T-cell (primary cell): ENCODE measurements at regions not wholly inside any gene's neighbourhood (a gene's known extent, or its start where the extent isn't known, plus 50 kb on each side); places are given as distances from the start of the nearest gene placed in this dataset.
A peak's percentile ranks its signal among the peaks of the same experiment; 100 is the strongest.

Experiments used
- ATAC-seq, 4 experiments: fragments of 200-7000 bp in 3 of 4; fragments of 150-1000 bp in 1 of 4; cut with Tn5 transposase; replicated peaks in 1 of 4; 1 replicate in 3 of 4; 2 replicates in 1 of 4; pipeline ENCODE4 v1.10.0; 2021; ENCODE audit warnings: moderate library complexity in 3 of 4, mild to moderate bottlenecking in 2 of 4, moderate number of reproducible peaks in 1 of 4
- CTCF ChIA-PET, 2 donors: fragments of 300-600 bp; sonication (Branson Sonifier 250); formaldehyde crosslinking; loops; one replicate each; lab custom pipeline; 2022; ENCODE audit warnings: antibody characterized with exemption in 2 of 2; lab: Charles Lee
- POLR2A ChIA-PET, 2 donors: fragments of 300-600 bp; sonication (Branson Sonifier 250); formaldehyde crosslinking; loops; one replicate each; lab custom pipeline; 2022; ENCODE audit warnings: antibody characterized with exemption in 2 of 2; lab: Charles Lee
- DNase-seq, 35 experiments: peaks; one replicate each; pipeline versions ENCODE4 v3.0.0 to v3.0.0-alpha.2; 2013 to 2023
- H3K27ac ChIP-seq: one replicate; pipeline ENCODE4 v1.5.1; 2013; ENCODE audit warnings: low read length
- H3K27me3 ChIP-seq, 2 experiments: replicated peaks in 1 of 2; 1 replicate in 1 of 2; 2 replicates in 1 of 2; pipeline versions ENCODE4 v1.6.1 to v1.7.0; 2013; ENCODE audit warnings: low read length in 1 of 2, mixed read lengths in 1 of 2; ENCODE audit not compliant: control insufficient read depth in 2 of 2, insufficient read depth in 2 of 2; ENCODE audit errors: extremely low read depth in 1 of 2
- H3K36me3 ChIP-seq, 2 donors: 1 replicate in 1 of 2; 2 replicates in 1 of 2; pipeline versions ENCODE4 v1.6.1 to v1.7.0; 2013; ENCODE audit warnings: low read length in 1 of 2; ENCODE audit not compliant: control insufficient read depth in 2 of 2, insufficient read depth in 1 of 2; ENCODE audit errors: extremely low read depth in 1 of 2
- H3K4me1 ChIP-seq, 2 experiments: 1 replicate in 1 of 2; 2 replicates in 1 of 2; pipeline versions ENCODE4 v1.6.1 to v1.7.0; 2013; ENCODE audit warnings: low read length in 2 of 2, mixed read lengths in 1 of 2; ENCODE audit not compliant: insufficient read depth in 2 of 2, control insufficient read depth in 1 of 2; ENCODE audit errors: extremely low read depth in 1 of 2
- H3K4me3 ChIP-seq, 2 donors: 1 replicate in 1 of 2; 2 replicates in 1 of 2; pipeline versions ENCODE4 v1.5.1 to v1.7.0; 2013; ENCODE audit warnings: mild to moderate bottlenecking in 2 of 2, low read length in 1 of 2, moderate library complexity in 1 of 2; ENCODE audit not compliant: control insufficient read depth in 1 of 2; ENCODE audit errors: extremely low read depth in 1 of 2
- H3K9me3 ChIP-seq: 2 replicates; pipeline ENCODE4 v1.7.0; 2013
- H3K27ac Mint-ChIP-seq, 2 donors: one replicate each; pipeline ENCODE4 v1.8.0; 2020 to 2021; ENCODE audit warnings: mild to moderate bottlenecking in 2 of 2, mixed read lengths in 2 of 2
- H3K27me3 Mint-ChIP-seq, 2 donors: one replicate each; pipeline ENCODE4 v1.8.0; 2021 to 2022; ENCODE audit warnings: mixed read lengths in 2 of 2
- H3K36me3 Mint-ChIP-seq: one replicate; pipeline ENCODE4 v1.8.0; 2021; ENCODE audit warnings: mixed read lengths
- H3K4me1 Mint-ChIP-seq, 3 donors: one replicate each; pipeline ENCODE4 v1.8.0; 2020 to 2022; ENCODE audit warnings: mixed read lengths in 3 of 3, mild to moderate bottlenecking in 1 of 3
- H3K4me3 Mint-ChIP-seq, 3 donors: one replicate each; pipeline ENCODE4 v1.8.0; 2020 to 2022; ENCODE audit warnings: mild to moderate bottlenecking in 3 of 3, mixed read lengths in 3 of 3, moderate library complexity in 3 of 3
- H3K9me3 Mint-ChIP-seq, 3 donors: one replicate each; pipeline ENCODE4 v1.8.0; 2020 to 2022; ENCODE audit warnings: mixed read lengths in 3 of 3
- WGBS: methylation state at CpG from one replicate; pipeline ENCODE4 v1.1.5; 2013; ENCODE audit warnings: missing lambda C conversion rate; ENCODE audit not compliant: insufficient coverage; 5-methylcytosine and 5-hydroxymethylcytosine counted together

DNA sequence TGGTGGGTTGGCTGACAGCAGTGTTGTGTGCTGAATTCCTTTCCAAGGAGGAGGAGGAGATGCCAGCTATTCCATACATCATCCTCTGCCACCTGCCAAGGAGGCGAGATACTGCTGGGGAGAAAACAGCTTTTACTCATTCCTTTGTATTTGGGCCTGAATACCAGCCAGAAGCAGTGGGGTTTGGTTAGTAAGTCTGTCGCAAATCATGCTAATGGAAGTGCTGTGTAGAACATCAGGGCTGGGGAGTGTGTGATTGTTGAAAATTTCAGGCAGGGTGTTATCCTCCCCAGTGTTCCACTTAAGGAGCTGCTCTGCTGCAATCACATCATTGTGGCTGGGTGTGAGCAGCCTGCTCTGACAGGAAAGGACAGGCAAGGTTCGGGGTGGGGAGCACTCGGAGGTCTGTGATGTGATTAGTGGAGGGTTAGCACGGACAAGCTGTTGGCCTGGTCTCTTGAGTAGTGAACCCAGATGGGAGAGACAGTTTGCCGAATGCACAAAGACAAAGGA, 128.2 kb upstream of the DLX2 start:
- Mint-ChIP-seq H3K36me3 (no peaks in the 10 kb centered on the region), H3K9me3 (no peaks in the 10 kb centered on the region), H3K27me3 (peaks cover 9 to 24% of the 10 kb centered on the region in 2 donors), H3K4me1 (peaks cover 41 to 55% (median 45%) of the 10 kb centered on the region in 3 donors), H3K4me3 (no peak overlapping the region), H3K27ac (no peak overlapping the region)
- Histone ChIP-seq H3K9me3 (no peaks in the 10 kb centered on the region), H3K4me1 (peaks cover 7 to 22% of the 10 kb centered on the region in 2 experiments), H3K27ac (no peak overlapping the region), H3K4me3 (no peak overlapping the region), H3K27me3 (peaks cover 0 to 17% of the 10 kb centered on the region in 2 experiments), H3K36me3 (no peaks in the 10 kb centered on the region)
- WGBS = 93% methylated on average over 3 of the region's 6 CpGs
- POLR2A ChIA-PET = no interaction called here
- DNase-seq (no peak), ATAC-seq (no peak)
- CTCF ChIA-PET = interaction anchor here in 1 of 2 donors (0.5 kb wide), 1 partner anchor 92 kb away, joined by 3 read pairs; no protein-coding TSS in a partner anchor

DNA sequence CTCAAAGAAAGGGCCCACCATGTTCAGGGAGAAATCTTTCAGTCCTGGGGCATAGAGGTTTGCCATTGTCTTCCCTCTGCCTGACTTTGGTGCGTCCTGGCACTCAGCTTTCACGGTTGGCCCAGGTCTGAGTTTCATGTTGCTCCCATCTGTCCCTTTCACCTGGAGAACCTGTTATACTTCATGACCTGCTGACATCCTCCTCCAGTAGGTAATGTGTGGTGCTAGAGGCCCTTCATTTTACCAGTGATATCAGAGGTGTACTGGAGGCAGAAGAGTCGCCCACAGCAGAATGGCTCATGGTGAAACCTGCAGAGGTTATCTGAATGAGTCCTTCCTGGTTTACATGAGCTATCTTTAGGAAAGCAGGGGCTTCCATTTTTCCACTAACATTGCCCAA, 128.8 kb upstream of the DLX2 start:
- Histone ChIP-seq H3K4me3 (no peak overlapping the region), H3K27me3 (peaks cover 0 to 17% of the 10 kb centered on the region in 2 experiments), H3K9me3 (no peaks in the 10 kb centered on the region), H3K36me3 (no peaks in the 10 kb centered on the region), H3K27ac (no peak overlapping the region), H3K4me1 (peaks cover 7 to 22% of the 10 kb centered on the region in 2 experiments)
- Mint-ChIP-seq H3K9me3 (no peaks in the 10 kb centered on the region), H3K4me1 (peaks cover 41 to 52% (median 43%) of the 10 kb centered on the region in 3 donors), H3K27ac (no peak overlapping the region), H3K4me3 (no peak overlapping the region), H3K36me3 (no peaks in the 10 kb centered on the region), H3K27me3 (peaks cover 9 to 24% of the 10 kb centered on the region in 2 donors)
- ChIA-PET POLR2A (no interaction called here), CTCF (no interaction called here)
- DNase-seq (no peak), ATAC-seq (no peak)
- WGBS = 100% methylated on average over 2 of the region's 3 CpGs

DNA sequence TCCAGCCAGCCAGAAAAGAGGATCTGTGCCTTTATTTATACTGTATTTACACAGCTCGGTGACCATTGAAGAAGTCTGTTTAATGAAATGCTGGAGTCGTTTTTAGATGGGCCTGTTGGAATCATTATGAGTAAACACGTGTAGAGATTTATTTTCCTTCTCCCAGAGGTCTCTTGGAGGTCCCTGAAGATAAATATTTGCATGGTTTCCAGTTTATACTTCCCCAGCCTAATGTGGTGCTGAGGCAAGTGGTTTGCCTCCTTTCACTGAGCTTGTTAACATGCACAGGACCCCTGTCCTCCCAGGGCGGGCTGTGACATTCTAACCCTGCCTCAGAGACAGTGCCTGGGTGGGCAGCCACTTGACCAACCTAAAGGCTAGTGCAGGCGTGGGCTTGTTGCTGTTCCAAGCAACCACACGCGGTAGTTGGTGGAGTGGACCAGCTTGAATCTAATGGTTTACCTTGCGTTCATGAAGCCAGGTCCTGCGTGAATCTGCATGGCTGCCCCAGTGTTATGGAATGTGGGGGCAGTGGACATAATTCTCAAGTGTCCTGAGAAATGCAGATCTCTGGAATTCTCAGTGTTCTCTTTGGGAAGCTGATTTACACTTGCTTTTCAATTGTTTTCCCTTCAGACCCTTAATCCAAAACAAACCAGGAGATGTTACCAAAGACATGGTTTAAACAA, 130.2 kb upstream of the DLX2 start:
- Mint-ChIP-seq H3K9me3 (no peaks in the 10 kb centered on the region), H3K27me3 (peaks cover 9 to 27% of the 10 kb centered on the region in 2 donors), H3K4me1 (peaks cover 39 to 44% (median 41%) of the 10 kb centered on the region in 3 donors), H3K4me3 (no peak overlapping the region), H3K27ac (no peak overlapping the region), H3K36me3 (no peaks in the 10 kb centered on the region)
- CTCF ChIA-PET = interaction anchor here in 1 of 2 donors (1.5 kb wide), 1 partner anchor 229 kb away, joined by 5 read pairs; no protein-coding TSS in a partner anchor
- no peaks in the 10 kb centered on the region for H3K36me3 ChIP-seq
- no peak overlapping the region for H3K4me3 ChIP-seq
- WGBS = 92% methylated on average over 6 of the region's 9 CpGs
- ATAC-seq = no peak
- H3K4me1 ChIP-seq = peaks cover 7 to 22% of the 10 kb centered on the region in 2 experiments
- no peak overlapping the region for H3K27ac ChIP-seq
- DNase-seq = no peak
- POLR2A ChIA-PET = no interaction called here
- H3K27me3 ChIP-seq = peaks cover 0 to 17% of the 10 kb centered on the region in 2 experiments
- H3K9me3 ChIP-seq = no peaks in the 10 kb centered on the region

DNA sequence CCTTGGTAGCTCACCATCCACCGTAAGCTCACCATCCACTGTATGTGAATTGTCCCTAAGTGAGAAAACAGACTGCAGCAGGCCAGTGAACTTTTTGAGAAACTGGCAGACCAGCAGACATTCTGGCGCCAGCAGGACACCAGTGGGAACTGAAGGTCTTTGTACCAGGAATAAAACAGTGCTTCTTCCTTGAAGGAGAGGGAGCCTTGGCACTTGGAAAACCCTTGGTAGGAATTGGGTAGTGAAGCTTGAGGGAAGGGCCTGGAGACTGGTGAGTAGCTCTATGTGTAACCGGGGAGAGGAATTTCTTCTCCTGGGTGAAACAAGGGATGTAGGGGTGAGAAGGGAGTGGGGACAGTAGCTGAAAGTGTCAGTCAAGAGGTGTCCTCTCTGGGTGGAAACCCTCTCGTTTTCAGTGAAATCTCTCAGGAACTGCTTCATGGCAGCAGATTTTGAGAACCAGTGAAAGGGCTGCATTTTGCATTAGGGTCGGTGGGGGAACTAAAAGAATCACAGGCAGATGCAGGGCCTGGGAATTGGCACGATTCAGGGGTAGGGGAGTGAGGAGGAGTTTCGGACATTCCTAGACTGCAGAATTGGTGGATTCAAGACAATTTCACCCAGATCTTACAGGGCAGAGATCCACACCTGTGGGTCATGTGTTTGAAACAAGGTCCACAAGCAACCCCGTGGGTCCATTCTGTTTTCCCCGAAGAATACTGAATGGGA, 131.5 kb upstream of the DLX2 start:
- Histone ChIP-seq H3K27me3 (peaks cover 0 to 22% of the 10 kb centered on the region in 2 experiments), H3K27ac (no peak overlapping the region), H3K4me1 (peaks cover 3 to 20% of the 10 kb centered on the region in 2 experiments), H3K9me3 (no peaks in the 10 kb centered on the region), H3K4me3 (peak overlapping the region; percentile 53 to 85), H3K36me3 (no peaks in the 10 kb centered on the region)
- ATAC-seq (no peak), DNase-seq (no peak)
- Mint-ChIP-seq H3K9me3 (no peaks in the 10 kb centered on the region), H3K4me3 (peak overlapping the region; percentile 84 to 88 (median 85)), H3K27ac (no peak overlapping the region), H3K27me3 (peaks cover 13 to 32% of the 10 kb centered on the region in 2 donors), H3K36me3 (no peaks in the 10 kb centered on the region), H3K4me1 (peaks cover 26 to 31% (median 28%) of the 10 kb centered on the region in 3 donors)
- POLR2A ChIA-PET = no interaction called here
- CTCF ChIA-PET = interaction anchor here (0.6 to 1.5 kb wide), 3 partner anchors 111 to 233 kb away, joined by 3 to 5 read pairs (median 3); no protein-coding TSS in a partner anchor
- 61% methylated on average over 6 of the region's 9 CpGs for WGBS

DNA sequence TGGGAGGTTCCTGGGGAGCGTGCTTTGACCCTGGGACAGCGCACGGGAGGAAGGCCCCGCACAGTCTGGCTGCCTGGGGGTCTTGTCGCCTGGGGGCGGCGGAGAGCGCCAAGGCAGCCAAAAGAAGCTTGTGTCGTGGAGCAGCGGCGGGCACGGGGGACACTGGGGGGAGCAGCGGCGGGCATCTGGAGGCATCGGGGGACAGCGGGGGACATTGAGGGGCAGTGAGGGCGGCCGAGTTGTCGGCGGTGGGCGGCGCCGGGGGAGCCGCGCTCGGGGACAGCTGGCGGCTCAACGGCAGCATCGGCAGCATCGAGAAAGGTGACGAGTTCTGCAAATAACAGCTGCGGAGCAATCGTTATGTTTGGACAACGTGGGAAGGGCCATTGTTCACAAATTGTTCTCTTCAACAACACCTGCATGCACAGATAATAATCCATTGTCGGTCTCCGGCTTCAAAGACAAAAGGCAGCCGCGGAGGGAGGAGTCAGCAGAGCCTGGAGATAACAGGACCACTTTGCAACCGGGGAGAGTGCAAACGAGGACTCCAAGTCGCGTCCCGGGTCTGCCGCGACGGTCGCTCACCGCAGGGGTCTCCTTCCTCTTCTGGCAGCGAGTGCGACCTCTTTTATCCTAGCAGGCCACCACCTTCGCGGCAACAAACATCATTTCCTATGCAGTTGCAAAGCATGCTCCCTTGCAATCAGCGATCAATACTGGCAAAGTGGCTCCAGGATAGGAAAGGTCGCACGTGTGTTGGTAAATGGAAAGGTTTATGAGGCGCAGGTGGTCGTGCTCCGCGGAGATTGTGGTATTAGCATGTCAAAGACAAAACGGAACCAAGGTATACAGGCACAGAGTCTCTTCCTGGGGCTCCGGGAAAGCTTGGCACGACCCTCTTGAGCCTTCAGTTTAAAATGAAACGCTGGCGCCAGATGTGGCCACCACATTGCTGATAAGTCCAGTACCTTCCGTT, 132.3 kb upstream of the DLX2 start:
- POLR2A ChIA-PET = interaction anchor here in 1 of 2 donors (0.6 kb wide), 1 partner anchor 265 kb away, joined by 5 read pairs; no protein-coding TSS in a partner anchor
- H3K27ac ChIP-seq = no peak overlapping the region
- H3K4me3 ChIP-seq = peak overlapping the region; percentile 53 to 85
- peak overlapping the region; percentile 30 to 59 for H3K27ac Mint-ChIP-seq
- peak in 31 of 35 experiments; percentile 8 to 50 (median 25) for DNase-seq
- no peaks in the 10 kb centered on the region for H3K36me3 ChIP-seq
- H3K27me3 Mint-ChIP-seq = peaks cover 13 to 32% of the 10 kb centered on the region in 2 donors
- H3K9me3 Mint-ChIP-seq = no peaks in the 10 kb centered on the region
- peaks cover 0 to 17% of the 10 kb centered on the region in 2 experiments for H3K4me1 ChIP-seq
- no peaks in the 10 kb centered on the region for H3K36me3 Mint-ChIP-seq
- 7% methylated on average over 55 of the region's 65 CpGs for WGBS
- ATAC-seq = peak; percentile 74 to 88 (median 79)
- CTCF ChIA-PET = interaction anchor here (0.6 to 1.5 kb wide), 4 partner anchors 107 to 232 kb away, joined by 3 to 5 read pairs (median 3); no protein-coding TSS in a partner anchor
- H3K27me3 ChIP-seq = peaks cover 0 to 24% of the 10 kb centered on the region in 2 experiments
- H3K4me3 Mint-ChIP-seq = peak overlapping the region; percentile 84 to 88 (median 85)
- no peaks in the 10 kb centered on the region for H3K9me3 ChIP-seq
- H3K4me1 Mint-ChIP-seq = peaks cover 20 to 26% (median 24%) of the 10 kb centered on the region in 3 donors
